ENCODE measurements at regions not wholly inside any gene's neighbourhood (a gene's known extent, or its start where the extent isn't known, plus 50 kb on each side); places are given as distances from the start of the nearest gene placed in this dataset.

GRCh38 chr13:80591976-80592740 lies 251.2 kb upstream of the SPRY2 start:
- H3K4me3 ChIP-seq (ENCODE audit: low read depth, low read length, poor library complexity, severe bottlenecking) = no peak overlapping the region
- H3K79me2 ChIP-seq (ENCODE audit: insufficient read depth, low read depth, low read length) = no peaks in the 10 kb centered on the region
- H3K36me3 ChIP-seq (ENCODE audit: insufficient read depth, low read length) = no peaks in the 10 kb centered on the region
- no peak for DNase-seq (ENCODE audit: low spot score)
- POLR2A ChIA-PET = no interaction called here
- no peaks in the 10 kb centered on the region for H3K9me3 ChIP-seq (ENCODE audit: low read length)
- H3K27ac ChIP-seq (ENCODE audit: low read depth, low read length, poor library complexity, severe bottlenecking) = no peak overlapping the region
- no peaks in the 10 kb centered on the region for H4K20me1 ChIP-seq (ENCODE audit: insufficient read depth, low read length)
- H3K9me2 ChIP-seq (ENCODE audit: insufficient read depth, low read length) = no peaks in the 10 kb centered on the region
- CTCF ChIA-PET (ENCODE audit: unreplicated experiment) = no interaction called here
- H3K4me2 ChIP-seq (ENCODE audit: low read length) = no peak overlapping the region
- intact Hi-C loops (cut with micrococcal nuclease; ENCODE audit: unreplicated experiment) = no loop called here
- H3K4me1 ChIP-seq (ENCODE audit: insufficient read depth, low read length, poor library complexity, severe bottlenecking) = no peaks in the 10 kb centered on the region
- BruUV-seq (replicated peaks) = no TSS peak
- TF ChIP-seq EZH2phosphoT487 (IDR thresholded peaks at IDR 0.05; ENCODE audit: borderline replicate concordance, low read depth, low read length) (no peak), CTCF (conservative IDR thresholded peaks at IDR 0.05; ENCODE audit: low read length) (no peak)
- H2AFZ ChIP-seq (ENCODE audit: low read length) = no peak overlapping the region

GRCh38 chr13:80590551-80590950 lies 249.6 kb upstream of the SPRY2 start:
- intact Hi-C loops (cut with micrococcal nuclease; ENCODE audit: unreplicated experiment) = no loop called here
- H3K4me2 ChIP-seq (ENCODE audit: low read length) = no peak overlapping the region
- POLR2A ChIA-PET = no interaction called here

More at GRCh38 chr13:80590551-80590950, 249.6 kb upstream of the SPRY2 start:
- H3K9me3 ChIP-seq (ENCODE audit: low read length) = no peaks in the 10 kb centered on the region
- no peaks in the 10 kb centered on the region for H3K9me2 ChIP-seq (ENCODE audit: insufficient read depth, low read length)
- no TSS peak for BruUV-seq (replicated peaks)
- H3K79me2 ChIP-seq (ENCODE audit: insufficient read depth, low read depth, low read length) = no peaks in the 10 kb centered on the region
- TF ChIP-seq CTCF (conservative IDR thresholded peaks at IDR 0.05; ENCODE audit: low read length) (no peak), EZH2phosphoT487 (IDR thresholded peaks at IDR 0.05; ENCODE audit: borderline replicate concordance, low read depth, low read length) (no peak)
- H3K27ac ChIP-seq (ENCODE audit: low read depth, low read length, poor library complexity, severe bottlenecking) = no peak overlapping the region
- H2AFZ ChIP-seq (ENCODE audit: low read length) = no peak overlapping the region
- H4K20me1 ChIP-seq (ENCODE audit: insufficient read depth, low read length) = no peaks in the 10 kb centered on the region
- H3K4me1 ChIP-seq (ENCODE audit: insufficient read depth, low read length, poor library complexity, severe bottlenecking) = no peaks in the 10 kb centered on the region
- H3K36me3 ChIP-seq (ENCODE audit: insufficient read depth, low read length) = no peaks in the 10 kb centered on the region
- CTCF ChIA-PET (ENCODE audit: unreplicated experiment) = no interaction called here
- H3K4me3 ChIP-seq (ENCODE audit: low read depth, low read length, poor library complexity, severe bottlenecking) = no peak overlapping the region
- no peak for DNase-seq (ENCODE audit: low spot score)
